ENCODE measurements at regions not wholly inside any gene's neighbourhood (a gene's known extent, or its start where the extent isn't known, plus 50 kb on each side); places are given as distances from the start of the nearest gene placed in this dataset.

DNA sequence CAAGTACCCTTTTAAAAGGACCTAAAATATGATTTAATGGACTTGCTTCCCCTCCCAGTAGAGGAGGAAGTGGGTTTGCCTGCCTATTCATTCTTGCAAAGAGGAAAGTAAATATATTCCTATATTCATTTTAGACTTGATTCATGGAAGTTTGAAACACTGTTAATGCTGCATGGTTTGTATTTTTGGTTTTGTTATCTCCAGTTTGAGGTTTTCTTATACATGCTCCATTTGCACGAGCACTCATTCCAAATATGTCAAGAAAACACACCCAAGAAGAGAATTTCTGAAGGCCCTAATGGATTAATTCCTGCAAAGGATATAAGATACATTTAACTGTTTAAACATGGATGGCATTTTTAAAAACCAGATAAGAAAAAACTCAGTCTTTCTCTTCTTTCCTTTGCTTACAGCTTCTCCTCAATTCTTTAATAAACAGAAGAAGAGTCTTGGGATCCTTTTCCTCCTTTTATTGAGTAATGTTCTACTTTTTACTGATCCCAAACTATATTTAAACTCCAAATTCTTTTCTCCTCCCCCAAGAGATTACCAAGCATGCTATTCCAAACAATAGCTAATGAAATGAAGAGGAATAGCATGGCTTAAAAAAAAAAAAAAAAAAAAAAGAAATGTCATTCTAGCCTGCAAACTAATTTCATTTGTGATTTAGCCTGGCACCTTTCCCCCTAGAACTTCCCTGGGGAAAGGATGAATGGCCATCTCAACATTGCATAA lies 54.6 kb upstream of the LDB2 start:
- Histone ChIP-seq H3K27ac (no peak overlapping the region), H3K9me3 (peaks cover 0 to 9% (median 3%) of the 10 kb centered on the region in 4 donors), H3K4me3 (no peak overlapping the region), H3K4me1 (no peaks in the 10 kb centered on the region), H3K36me3 (no peaks in the 10 kb centered on the region), H3K27me3 (no peaks in the 10 kb centered on the region)
- TF ChIP-seq EP300 (IDR thresholded peaks at IDR 0.05), result no peak
- 32 to 40% methylated on average over 1 of the region's 1 CpG for WGBS, 2 donors
- DNase-seq, result no peak
- intact Hi-C loops (cut with DNase I), result no loop called here

DNA sequence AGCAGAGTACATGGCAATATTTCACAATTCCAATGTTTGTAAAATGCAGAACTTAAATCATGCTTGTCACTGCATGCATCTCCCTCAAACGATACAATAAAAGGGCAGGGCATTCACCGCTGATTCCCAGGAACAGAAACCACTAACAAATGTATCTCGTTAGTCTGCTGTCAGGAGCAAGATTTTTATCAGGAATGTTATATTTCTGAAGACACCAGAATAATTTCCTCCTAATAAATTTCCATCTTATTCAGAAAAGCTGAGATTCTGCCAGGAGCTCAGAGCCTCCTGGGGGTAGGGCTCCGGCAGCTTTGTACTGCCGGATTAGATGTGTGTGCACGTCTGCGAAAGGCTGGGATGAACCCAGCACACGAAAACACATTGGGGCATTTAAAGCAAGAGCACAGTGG lies 54.0 kb upstream of the LDB2 start:
- no peak for TF ChIP-seq POLR2AphosphoS5 (IDR thresholded peaks at IDR 0.05)
- TF ChIP-seq POLR2A (IDR thresholded peaks at IDR 0.05), result no peak
- TF ChIP-seq EP300 (IDR thresholded peaks at IDR 0.05), result no peak
- TF ChIP-seq, protein P1, sequence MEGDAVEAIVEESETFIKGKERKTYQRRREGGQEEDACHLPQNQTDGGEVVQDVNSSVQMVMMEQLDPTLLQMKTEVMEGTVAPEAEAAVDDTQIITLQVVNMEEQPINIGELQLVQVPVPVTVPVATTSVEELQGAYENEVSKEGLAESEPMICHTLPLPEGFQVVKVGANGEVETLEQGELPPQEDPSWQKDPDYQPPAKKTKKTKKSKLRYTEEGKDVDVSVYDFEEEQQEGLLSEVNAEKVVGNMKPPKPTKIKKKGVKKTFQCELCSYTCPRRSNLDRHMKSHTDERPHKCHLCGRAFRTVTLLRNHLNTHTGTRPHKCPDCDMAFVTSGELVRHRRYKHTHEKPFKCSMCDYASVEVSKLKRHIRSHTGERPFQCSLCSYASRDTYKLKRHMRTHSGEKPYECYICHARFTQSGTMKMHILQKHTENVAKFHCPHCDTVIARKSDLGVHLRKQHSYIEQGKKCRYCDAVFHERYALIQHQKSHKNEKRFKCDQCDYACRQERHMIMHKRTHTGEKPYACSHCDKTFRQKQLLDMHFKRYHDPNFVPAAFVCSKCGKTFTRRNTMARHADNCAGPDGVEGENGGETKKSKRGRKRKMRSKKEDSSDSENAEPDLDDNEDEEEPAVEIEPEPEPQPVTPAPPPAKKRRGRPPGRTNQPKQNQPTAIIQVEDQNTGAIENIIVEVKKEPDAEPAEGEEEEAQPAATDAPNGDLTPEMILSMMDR (IDR thresholded peaks at IDR 0.05), result no peak
- Histone ChIP-seq H3K27me3 (no peaks in the 10 kb centered on the region), H3K9me3 (peaks cover 0 to 9% (median 3%) of the 10 kb centered on the region in 4 donors), H3K36me3 (no peaks in the 10 kb centered on the region), H3K27ac (no peak overlapping the region), H3K4me1 (no peaks in the 10 kb centered on the region), H3K4me3 (no peak overlapping the region)
- DNase-seq, result no peak
- 27 to 65% methylated on average over 8 of the region's 8 CpGs for WGBS, 2 donors
- intact Hi-C loops (cut with DNase I), result no loop called here

Small RNA genes lying in the stretch of these regions (small RNA-seq; reads per million reads assigned to genes)
- 0 reads per million in 3 donors for gene MTND5P4
- gene SNORA75B, result 0 reads per million in 3 donors

All from sigmoid colon (tissue), 6 donors.